ENCODE measurements at regions not wholly inside any gene's neighbourhood (a gene's known extent, or its start where the extent isn't known, plus 50 kb on each side); places are given as distances from the start of the nearest gene placed in this dataset.

DNA sequence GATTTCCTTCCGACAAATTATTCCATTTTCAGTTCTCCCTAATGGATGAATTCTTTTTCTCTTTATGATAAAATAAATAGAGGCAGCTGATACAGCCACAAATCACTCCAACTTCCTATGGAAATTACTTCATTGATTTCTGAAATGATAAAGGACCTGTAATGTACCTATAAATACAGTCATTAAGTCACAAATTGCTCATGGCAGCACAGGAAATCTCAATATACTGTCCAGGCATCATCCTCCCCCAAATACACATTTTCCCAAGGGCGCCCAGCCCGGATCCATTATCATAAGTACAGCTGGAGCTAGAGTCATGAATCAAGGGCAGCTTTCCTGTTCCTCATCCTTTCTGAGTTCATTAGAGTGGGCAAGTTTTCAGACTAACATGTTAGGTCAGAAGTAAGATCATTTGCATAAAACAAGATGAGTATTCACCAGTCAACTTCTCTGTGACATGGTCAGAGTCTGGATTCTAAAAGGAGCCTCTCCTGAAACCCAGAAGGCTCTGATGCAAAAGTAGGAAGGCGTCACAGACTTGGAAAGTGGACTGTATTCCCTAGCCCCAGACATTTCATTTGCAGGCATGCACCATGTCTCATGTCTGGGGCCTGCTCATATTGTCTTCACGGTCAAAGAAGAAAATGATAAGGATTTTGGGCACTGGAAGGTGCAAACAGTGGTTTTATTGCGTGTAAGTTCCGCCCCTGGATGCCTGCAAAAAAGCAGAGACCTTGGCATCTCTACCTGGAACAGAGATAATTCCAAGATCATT is 383.2 kb downstream of the PLK2 start:
- TF ChIP-seq, protein P1, sequence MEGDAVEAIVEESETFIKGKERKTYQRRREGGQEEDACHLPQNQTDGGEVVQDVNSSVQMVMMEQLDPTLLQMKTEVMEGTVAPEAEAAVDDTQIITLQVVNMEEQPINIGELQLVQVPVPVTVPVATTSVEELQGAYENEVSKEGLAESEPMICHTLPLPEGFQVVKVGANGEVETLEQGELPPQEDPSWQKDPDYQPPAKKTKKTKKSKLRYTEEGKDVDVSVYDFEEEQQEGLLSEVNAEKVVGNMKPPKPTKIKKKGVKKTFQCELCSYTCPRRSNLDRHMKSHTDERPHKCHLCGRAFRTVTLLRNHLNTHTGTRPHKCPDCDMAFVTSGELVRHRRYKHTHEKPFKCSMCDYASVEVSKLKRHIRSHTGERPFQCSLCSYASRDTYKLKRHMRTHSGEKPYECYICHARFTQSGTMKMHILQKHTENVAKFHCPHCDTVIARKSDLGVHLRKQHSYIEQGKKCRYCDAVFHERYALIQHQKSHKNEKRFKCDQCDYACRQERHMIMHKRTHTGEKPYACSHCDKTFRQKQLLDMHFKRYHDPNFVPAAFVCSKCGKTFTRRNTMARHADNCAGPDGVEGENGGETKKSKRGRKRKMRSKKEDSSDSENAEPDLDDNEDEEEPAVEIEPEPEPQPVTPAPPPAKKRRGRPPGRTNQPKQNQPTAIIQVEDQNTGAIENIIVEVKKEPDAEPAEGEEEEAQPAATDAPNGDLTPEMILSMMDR (IDR thresholded peaks at IDR 0.05; ENCODE audit: insufficient read depth, low read length): no peak
- TF ChIP-seq GABPA (IDR thresholded peaks at IDR 0.05; ENCODE audit: low read depth): no peak
- no peak for TF ChIP-seq SPI1 (IDR thresholded peaks at IDR 0.05; ENCODE audit: borderline replicate concordance, low read depth)
